SK-N-SH (cell line): ENCODE measurements at regions not wholly inside any gene's neighbourhood (a gene's known extent, or its start where the extent isn't known, plus 50 kb on each side); places are given as distances from the start of the nearest gene placed in this dataset.
A peak's percentile ranks its signal among the peaks of the same experiment; 100 is the strongest.

Source experiments
- CTCF ChIA-PET: fragments of 300-600, 350-600 bp; formaldehyde crosslinking; extraction: SDS; loops from one replicate; lab custom pipeline; 2021; lab: Yijun Ruan, JAX
- POLR2A ChIA-PET: fragments of 350-600 bp; sonication (Branson Sonifier 250); formaldehyde crosslinking; extraction: SDS; loops from one replicate; lab custom pipeline; 2020; ENCODE audit warnings: antibody characterized with exemption, inconsistent platforms; lab: Yijun Ruan, JAX
- DNase-seq: peaks from one replicate; pipeline ENCODE4 v3.0.0; 2012
- H2AFZ ChIP-seq: fragments of 200-600 bp; sonication (generic); 2 replicates; pipeline ENCODE4 v1.8.1; 2016; ENCODE audit warnings: antibody characterized with exemption, mild to moderate bottlenecking, low read depth
- H3F3A ChIP-seq: fragments of 200-600 bp; sonication (generic); replicated peaks from 2 replicates; pipeline ENCODE3; 2016; ENCODE audit warnings: antibody characterized with exemption, mild to moderate bottlenecking; ENCODE audit not compliant: insufficient read depth
- H3K27ac ChIP-seq, 2 experiments: fragments of 200-500 bp in 1 of 2; fragments of 200-600 bp in 1 of 2; sonication (Bioruptor generic) in 1 of 2; sonication (generic), shearing (Covaris generic) in 1 of 2; 2 replicates each; pipeline versions ENCODE4 v1.5.1 to v1.6.1; 2014 to 2016; ENCODE audit warnings: low read depth in 2 of 2, inconsistent platforms in 1 of 2, low read length in 1 of 2, mild to moderate bottlenecking in 1 of 2, mixed read lengths in 1 of 2
- H3K27me3 ChIP-seq: fragments of 200-600 bp; sonication (generic), shearing (Covaris generic); 2 replicates; pipeline ENCODE4 v1.6.1; 2016; ENCODE audit warnings: mixed run types; ENCODE audit not compliant: insufficient read depth
- H3K36me3 ChIP-seq, 2 experiments: fragments of 200-500 bp in 1 of 2; fragments of 200-600 bp in 1 of 2; sonication (Bioruptor generic) in 1 of 2; sonication (generic) in 1 of 2; replicated peaks in 1 of 2; 2 replicates each; pipeline versions ENCODE3 to v1.5.1; 2014 to 2016; ENCODE audit warnings: low read length in 1 of 2, mild to moderate bottlenecking in 1 of 2; ENCODE audit not compliant: insufficient read depth in 2 of 2, control insufficient read depth in 1 of 2
- H3K4me1 ChIP-seq, 2 experiments: fragments of 200-500 bp in 1 of 2; fragments of 200-600 bp in 1 of 2; sonication (Bioruptor generic) in 1 of 2; sonication (generic), shearing (Covaris generic) in 1 of 2; 2 replicates each; pipeline versions ENCODE4 v1.5.1 to v1.6.1; 2014 to 2016; ENCODE audit warnings: low read depth in 1 of 2, low read length in 1 of 2, mixed run types in 1 of 2; ENCODE audit not compliant: insufficient read depth in 2 of 2, control insufficient read depth in 1 of 2
- H3K4me2 ChIP-seq: fragments of 200-600 bp; sonication (generic), shearing (Covaris generic); 2 replicates; pipeline ENCODE4 v1.6.1; 2017; ENCODE audit warnings: mixed run types
- H3K4me3 ChIP-seq, 2 experiments: fragments of 200-500 bp in 1 of 2; fragments of 200-600 bp in 1 of 2; sonication (Bioruptor generic) in 1 of 2; sonication (generic), shearing (Covaris generic) in 1 of 2; 2 replicates each; pipeline versions ENCODE4 v1.5.1 to v1.8.1; 2014 to 2016; ENCODE audit warnings: low read depth in 2 of 2, inconsistent platforms in 1 of 2, low read length in 1 of 2, mild to moderate bottlenecking in 1 of 2, mixed read lengths in 1 of 2, moderate library complexity in 1 of 2
- H3K79me2 ChIP-seq: fragments of 200-600 bp; sonication (generic); 2 replicates; pipeline ENCODE4 v1.8.1; 2017; ENCODE audit warnings: mild to moderate bottlenecking; ENCODE audit not compliant: insufficient read depth
- H3K9ac ChIP-seq: fragments of 200-600 bp; sonication (generic); 2 replicates; pipeline ENCODE4 v1.6.1; 2017; ENCODE audit warnings: mixed run types
- H3K9me2 ChIP-seq: fragments of 200-600 bp; sonication (generic); 2 replicates; pipeline ENCODE4 v1.6.1; 2017; ENCODE audit warnings: mixed run types
- H3K9me3 ChIP-seq: fragments of 200-600 bp; sonication (generic); 2 replicates; pipeline ENCODE4 v1.6.1; 2017; ENCODE audit warnings: mixed run types, mild to moderate bottlenecking, moderate library complexity
- H4K20me1 ChIP-seq: fragments of 200-600 bp; sonication (generic); 2 replicates; pipeline ENCODE4 v1.6.1; 2017; ENCODE audit warnings: mild to moderate bottlenecking, mixed run types; ENCODE audit not compliant: insufficient read depth
- CHD2 ChIP-seq: fragments of 150-350 bp; IDR thresholded peaks from 2 replicates; pipeline ENCODE4 v1.6.1; 2018; ENCODE audit warnings: low read length; ENCODE audit not compliant: partially characterized antibody
- FOXM1 ChIP-seq: IDR thresholded peaks from 2 replicates; pipeline ENCODE4 v1.4.0; 2012; ENCODE audit warnings: low read depth, mild to moderate bottlenecking
- MEF2A ChIP-seq: IDR thresholded peaks from 2 replicates; pipeline ENCODE4 v1.4.0; 2012; ENCODE audit warnings: low read depth, borderline replicate concordance
- MXI1 ChIP-seq: IDR thresholded peaks from 2 replicates; pipeline ENCODE4 v1.6.1; 2012; ENCODE audit warnings: mild to moderate bottlenecking, low read depth, low read length, improper control_type of control experiment
- PBX3 ChIP-seq: IDR thresholded peaks from 2 replicates; pipeline ENCODE4; 2012
- SIN3A ChIP-seq: IDR thresholded peaks from 2 replicates; pipeline ENCODE4 v1.6.1; 2012; ENCODE audit warnings: low read depth, mild to moderate bottlenecking, low read length, moderate library complexity, borderline replicate concordance
- TAF1 ChIP-seq: IDR thresholded peaks from 2 replicates; pipeline ENCODE4 v1.6.1; 2012; ENCODE audit warnings: low read depth, mild to moderate bottlenecking, low read length, moderate library complexity, borderline replicate concordance
- TCF12 ChIP-seq: IDR thresholded peaks from 2 replicates; pipeline ENCODE4 v1.4.0; 2012
- YY1 ChIP-seq: IDR thresholded peaks from 2 replicates; pipeline ENCODE4 v1.4.0; 2012; ENCODE audit warnings: low read depth, mild to moderate bottlenecking
- ZBTB33 ChIP-seq: IDR thresholded peaks from 2 replicates; pipeline ENCODE4 v1.4.0; 2012; ENCODE audit warnings: low read depth, borderline replicate concordance
- WGBS: methylation state at CpG from one replicate; pipeline ENCODE4 v1.1.6; 2017; ENCODE audit warnings: low lambda C conversion rate; 5-methylcytosine and 5-hydroxymethylcytosine counted together
- TF ChIP-seq, protein P1 (sequence below): IDR thresholded peaks from 2 replicates; pipeline ENCODE4 v1.6.1; 2012; ENCODE audit warnings: mild to moderate bottlenecking, low read depth, low read length, moderate library complexity

GRCh38 chr7:12766416-12766815 lies 79.0 kb downstream of the ARL4A start:
- Histone ChIP-seq H3K36me3 (no peaks in the 10 kb centered on the region), H3K4me3 (no peak overlapping the region), H3K27me3 (no peaks in the 10 kb centered on the region), H3K9me2 (no peaks in the 10 kb centered on the region), H3F3A (no peaks in the 10 kb centered on the region), H3K4me1 (peaks cover under 1 to 11% of the 10 kb centered on the region in 2 experiments; a peak in 3 of 4 replicates), H3K27ac (no peak overlapping the region), H3K79me2 (no peaks in the 10 kb centered on the region), H3K9me3 (no peaks in the 10 kb centered on the region), H3K9ac (no peak overlapping the region), H4K20me1 (no peaks in the 10 kb centered on the region), H3K4me2 (no peak overlapping the region), H2AFZ (no peak overlapping the region)
- no peak for DNase-seq
- CTCF ChIA-PET = interaction anchor here (1.2 kb wide), 1 partner anchor 17 kb away, joined by 3 read pairs; no protein-coding TSS in a partner anchor
- POLR2A ChIA-PET = no interaction called here
- no peak for TF ChIP-seq YY1
- TF ChIP-seq TAF1 = no peak
- TF ChIP-seq, protein P1, sequence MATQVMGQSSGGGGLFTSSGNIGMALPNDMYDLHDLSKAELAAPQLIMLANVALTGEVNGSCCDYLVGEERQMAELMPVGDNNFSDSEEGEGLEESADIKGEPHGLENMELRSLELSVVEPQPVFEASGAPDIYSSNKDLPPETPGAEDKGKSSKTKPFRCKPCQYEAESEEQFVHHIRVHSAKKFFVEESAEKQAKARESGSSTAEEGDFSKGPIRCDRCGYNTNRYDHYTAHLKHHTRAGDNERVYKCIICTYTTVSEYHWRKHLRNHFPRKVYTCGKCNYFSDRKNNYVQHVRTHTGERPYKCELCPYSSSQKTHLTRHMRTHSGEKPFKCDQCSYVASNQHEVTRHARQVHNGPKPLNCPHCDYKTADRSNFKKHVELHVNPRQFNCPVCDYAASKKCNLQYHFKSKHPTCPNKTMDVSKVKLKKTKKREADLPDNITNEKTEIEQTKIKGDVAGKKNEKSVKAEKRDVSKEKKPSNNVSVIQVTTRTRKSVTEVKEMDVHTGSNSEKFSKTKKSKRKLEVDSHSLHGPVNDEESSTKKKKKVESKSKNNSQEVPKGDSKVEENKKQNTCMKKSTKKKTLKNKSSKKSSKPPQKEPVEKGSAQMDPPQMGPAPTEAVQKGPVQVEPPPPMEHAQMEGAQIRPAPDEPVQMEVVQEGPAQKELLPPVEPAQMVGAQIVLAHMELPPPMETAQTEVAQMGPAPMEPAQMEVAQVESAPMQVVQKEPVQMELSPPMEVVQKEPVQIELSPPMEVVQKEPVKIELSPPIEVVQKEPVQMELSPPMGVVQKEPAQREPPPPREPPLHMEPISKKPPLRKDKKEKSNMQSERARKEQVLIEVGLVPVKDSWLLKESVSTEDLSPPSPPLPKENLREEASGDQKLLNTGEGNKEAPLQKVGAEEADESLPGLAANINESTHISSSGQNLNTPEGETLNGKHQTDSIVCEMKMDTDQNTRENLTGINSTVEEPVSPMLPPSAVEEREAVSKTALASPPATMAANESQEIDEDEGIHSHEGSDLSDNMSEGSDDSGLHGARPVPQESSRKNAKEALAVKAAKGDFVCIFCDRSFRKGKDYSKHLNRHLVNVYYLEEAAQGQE = no peak
- no peak for TF ChIP-seq ZBTB33
- no peak for TF ChIP-seq FOXM1
- no peak for TF ChIP-seq MEF2A
- no peak for TF ChIP-seq SIN3A
- TF ChIP-seq TCF12 = 0 out of 2 replicates have a peak, but pooled peaks have one; percentile 19

DNA sequence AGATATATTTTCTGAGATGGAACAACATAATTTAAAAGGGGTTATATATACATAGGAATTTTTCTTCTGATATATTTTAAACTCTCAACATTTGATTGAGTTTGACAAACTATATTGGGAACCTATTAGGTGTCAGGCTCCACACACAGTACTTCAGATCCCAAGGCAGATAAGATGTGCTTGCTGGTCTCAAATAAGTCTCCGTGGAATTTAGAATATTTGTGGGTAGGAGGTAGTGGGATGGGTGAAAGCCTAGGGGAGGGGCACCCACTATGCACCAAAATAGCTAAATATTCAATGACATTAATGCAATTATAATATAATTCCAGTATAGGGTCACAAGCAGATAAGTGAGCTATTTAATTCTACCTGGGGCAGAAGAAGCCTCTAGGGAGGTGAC lies 81.5 kb downstream of the ARL4A start:
- Histone ChIP-seq H3K27ac (peak overlapping the region in 1 of 2 experiments; percentile 31; a peak in 1 of 4 replicates), H3K9me3 (no peaks in the 10 kb centered on the region; the same call in 1 of the 2 replicates), H3K36me3 (no peaks in the 10 kb centered on the region), H3K27me3 (no peaks in the 10 kb centered on the region), H3K4me3 (no peak overlapping the region), H3K4me2 (no peak overlapping the region), H4K20me1 (no peaks in the 10 kb centered on the region), H3F3A (no peaks in the 10 kb centered on the region), H3K79me2 (no peaks in the 10 kb centered on the region), H3K9ac (no peak overlapping the region), H3K4me1 (peaks cover 2 to 21% of the 10 kb centered on the region in 2 experiments; a peak in 3 of 4 replicates), H2AFZ (no peak overlapping the region), H3K9me2 (no peaks in the 10 kb centered on the region)
- TF ChIP-seq SIN3A (no peak), TCF12 (peak; percentile 10; the same call in 1 of the 2 replicates), PBX3 (0 out of 2 replicates have a peak, but pooled peaks have one; percentile 15), CHD2 (no peak), MXI1 (no peak)
- ChIA-PET POLR2A (no interaction called here), CTCF (no interaction called here)
- DNase-seq = no peak
- WGBS = 17% methylated on average over 1 of the region's 1 CpG
